Stimulated activated CD8-positive, alpha-beta memory T cell treated with anti-CD3 and anti-CD28 coated beads, Interleukin-7, amount 100 ng/mL, for 24 hours (primary cell): ENCODE measurements at regions not wholly inside any gene's neighbourhood (a gene's known extent, or its start where the extent isn't known, plus 50 kb on each side); places are given as distances from the start of the nearest gene placed in this dataset.
"Not testable (repeated sequence)": the region's sequence is repeated elsewhere in the genome, so short reads cannot be mapped to it uniquely, and the experiment has no call there.

Experiments
- DNase-seq: peaks from one replicate; pipeline ENCODE4 v3.0.0-alpha.2; 2020; ENCODE audit warnings: low read depth

DNA sequence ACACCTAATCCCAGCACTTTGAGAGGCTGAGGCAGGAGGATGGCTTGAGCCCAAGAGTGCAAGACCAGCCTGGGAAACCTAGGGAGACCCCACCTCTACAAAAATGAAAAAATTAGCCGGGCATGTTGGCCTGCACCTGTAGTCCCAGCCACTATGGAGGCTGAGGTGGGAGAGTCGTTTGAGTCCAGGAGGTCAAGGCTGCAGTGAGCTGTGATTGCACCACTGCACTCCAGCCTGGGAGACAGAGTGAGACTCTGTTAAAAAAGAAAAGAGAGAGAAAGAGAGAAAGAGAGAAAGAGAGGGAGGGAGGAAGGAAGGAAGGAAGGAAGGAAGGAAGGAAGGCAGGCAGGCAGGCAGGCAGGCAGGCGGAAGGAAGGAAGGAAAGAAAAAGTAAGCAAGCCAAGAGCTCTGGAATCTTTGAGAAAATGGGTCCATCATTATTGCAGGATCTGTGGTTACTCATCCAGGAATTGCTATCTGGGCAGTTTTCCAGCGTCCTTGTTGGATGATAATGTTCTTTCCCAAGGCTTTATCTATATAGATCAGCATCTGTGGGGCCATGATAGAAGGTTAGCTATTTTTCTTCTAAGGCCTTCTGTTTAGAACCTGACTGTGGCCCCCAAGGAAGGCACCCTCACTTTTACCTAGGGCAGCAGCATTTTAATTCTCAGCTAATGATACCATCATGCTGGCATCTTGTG is 533.2 kb upstream of the CDH5 start:
- no peak for DNase-seq

DNA sequence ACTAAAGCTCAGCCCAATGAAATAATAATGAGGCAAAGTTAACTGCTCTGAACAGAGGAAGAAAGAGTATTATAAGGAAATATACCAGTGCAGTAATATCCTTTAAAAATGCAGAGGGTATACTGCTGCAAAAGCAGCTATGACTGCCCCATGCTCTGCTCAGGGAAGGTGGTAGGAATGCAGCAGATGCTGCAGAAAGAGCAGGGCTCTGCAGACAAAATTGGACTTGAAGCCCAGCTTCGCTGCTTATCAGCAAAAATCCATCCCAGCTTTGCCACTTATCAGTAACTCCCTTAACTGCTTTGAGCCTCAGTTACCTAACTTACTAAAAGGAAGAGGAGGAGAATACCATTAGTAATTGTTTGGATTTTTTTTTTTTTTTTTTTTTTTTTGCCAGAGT is 533.8 kb upstream of the CDH5 start:
- DNase-seq = no peak

DNA sequence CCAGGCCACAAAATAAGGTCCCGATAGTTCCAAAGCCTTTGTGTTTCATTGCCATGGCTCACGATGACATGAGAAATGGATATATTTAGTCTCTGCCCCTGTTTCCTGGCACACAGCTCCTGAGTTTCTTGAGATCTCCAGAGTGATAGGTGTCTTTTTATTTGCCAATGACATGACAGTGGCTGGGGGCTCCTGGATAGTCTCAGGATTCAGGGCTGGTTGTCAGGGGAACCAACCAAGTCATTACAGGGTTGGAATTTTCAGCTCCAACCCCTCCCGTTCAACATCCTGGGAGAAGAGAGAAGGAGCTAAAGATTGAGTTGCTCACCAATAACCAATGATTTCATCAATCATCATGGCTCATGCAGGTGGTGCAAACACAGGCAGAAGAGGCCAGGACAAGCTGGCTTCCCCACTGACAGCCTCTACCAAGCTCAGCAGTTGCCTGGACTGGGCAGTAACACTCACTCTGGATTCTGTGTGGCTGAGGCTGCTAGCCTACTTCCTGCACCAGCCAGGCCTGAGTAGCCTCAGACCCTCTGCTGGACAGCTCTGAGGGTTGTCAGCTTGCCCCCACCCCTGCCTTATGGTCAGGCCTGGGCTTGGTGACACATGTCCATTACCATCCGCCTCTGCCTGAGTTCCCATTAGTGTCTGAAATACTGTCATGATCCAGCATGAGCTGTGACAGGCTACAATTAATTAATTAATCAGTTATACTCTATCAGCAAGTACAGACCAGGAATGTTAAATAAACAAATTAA is 534.4 kb upstream of the CDH5 start:
- no peak for DNase-seq

DNA sequence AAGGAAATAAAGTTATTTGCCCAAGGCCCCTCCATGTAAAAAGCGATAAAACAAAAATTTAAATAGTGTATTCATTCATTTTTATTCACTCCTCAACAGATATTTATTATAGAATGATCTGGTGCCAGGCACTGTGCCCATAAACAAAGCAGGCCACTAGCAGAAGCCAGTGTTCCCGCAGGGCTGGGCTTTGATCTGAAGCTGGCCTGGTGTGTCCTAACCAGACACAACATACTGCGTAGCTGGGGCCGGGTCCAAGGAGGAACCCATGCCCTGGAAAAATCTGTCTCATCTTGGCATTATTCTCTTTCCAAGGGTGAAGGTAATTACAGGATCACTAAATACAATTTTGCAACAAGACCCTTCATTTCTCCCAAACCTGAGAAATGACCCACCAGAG is 537.4 kb upstream of the CDH5 start:
- DNase-seq = no peak

DNA sequence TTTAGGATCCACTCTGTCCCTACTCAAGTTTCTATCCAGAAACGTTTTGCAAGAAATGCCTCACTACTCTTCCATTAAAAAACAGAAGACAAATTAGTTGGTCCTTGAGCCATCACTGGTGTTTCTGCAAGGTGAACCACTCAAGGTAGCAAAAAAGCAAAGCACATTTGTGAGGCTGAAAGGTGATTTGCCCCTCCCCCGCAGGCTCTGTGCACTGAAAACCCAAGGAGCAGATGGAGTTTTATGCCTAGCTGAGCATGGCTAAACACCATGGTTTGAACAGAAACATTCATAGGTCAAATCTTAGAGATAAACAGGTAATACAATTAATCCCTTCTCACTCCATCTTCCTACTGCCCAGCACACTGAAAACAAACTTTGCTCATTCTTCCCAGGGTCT is 538.2 kb upstream of the CDH5 start:
- no peak for DNase-seq

DNA sequence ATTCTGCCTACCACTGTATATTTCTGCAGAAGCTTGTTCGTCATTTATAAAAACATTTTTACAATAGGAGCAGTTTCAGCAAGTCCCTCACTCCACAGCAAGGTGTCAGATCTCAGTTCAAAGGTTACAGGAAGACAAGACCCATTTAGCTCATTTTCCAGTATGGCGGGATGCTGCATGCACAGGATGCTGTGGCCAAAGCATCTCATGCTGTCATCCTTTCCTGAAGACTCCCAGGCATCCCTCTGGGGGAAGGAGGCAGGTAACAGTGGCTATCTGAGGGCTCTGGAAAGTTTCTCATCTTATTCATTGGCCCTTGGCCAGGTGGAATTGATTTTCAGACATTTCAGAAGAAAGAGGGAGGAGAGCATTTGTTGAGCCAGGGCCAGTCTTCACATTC is 539.3 kb upstream of the CDH5 start:
- no peak for DNase-seq

DNA sequence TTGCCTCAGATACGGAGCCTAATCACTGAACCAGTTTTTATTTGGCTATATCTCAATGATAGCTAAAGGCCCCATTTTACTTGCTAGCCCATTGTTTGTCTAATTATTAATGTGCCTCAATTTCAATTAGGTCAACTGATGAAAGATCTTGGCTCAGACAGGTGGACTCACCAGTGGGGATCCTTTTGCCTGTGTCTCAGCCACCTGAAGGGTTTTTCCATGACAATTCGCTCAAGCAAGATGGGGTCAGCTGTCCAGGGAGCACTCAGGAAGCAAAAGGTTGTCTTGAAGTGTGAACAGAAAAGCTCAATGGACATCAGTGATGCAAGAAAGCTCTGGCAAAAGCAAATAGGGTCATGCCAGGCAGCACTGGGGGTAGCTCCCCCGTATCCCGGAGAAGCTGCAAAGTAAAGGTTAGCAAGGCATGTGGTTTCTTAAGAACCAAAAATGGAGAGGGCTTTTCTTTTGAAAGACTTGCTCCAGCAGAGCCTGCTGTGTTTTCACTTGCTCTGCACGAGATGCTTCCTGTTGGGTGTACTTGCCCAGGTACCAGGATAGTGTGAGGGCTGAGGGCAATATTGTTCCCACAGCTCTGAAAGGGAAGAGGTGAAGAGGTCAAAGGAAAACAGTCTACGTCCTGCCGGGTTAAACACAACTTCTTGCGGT is 541.2 kb upstream of the CDH5 start:
- no peak for DNase-seq

DNA sequence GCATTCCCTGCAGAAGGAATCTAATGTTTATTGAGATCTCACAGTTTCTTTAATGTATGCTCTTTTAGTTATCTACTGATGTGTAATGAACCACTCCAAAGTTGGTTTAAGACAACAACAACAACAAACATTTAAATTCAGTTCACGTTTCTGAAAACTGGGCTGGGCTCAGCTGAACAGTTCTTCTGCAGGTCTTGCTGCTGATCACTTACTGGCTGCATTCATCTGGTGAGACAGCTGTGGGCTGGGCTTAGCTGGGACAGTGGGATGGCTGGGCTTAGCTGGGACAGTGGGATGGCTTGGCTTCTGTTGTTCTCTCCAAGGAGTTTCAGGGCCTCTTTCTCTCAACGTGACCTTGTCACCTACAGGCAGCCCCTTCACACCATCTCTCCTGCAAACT is 544.3 kb upstream of the CDH5 start:
- no peak for DNase-seq

DNA sequence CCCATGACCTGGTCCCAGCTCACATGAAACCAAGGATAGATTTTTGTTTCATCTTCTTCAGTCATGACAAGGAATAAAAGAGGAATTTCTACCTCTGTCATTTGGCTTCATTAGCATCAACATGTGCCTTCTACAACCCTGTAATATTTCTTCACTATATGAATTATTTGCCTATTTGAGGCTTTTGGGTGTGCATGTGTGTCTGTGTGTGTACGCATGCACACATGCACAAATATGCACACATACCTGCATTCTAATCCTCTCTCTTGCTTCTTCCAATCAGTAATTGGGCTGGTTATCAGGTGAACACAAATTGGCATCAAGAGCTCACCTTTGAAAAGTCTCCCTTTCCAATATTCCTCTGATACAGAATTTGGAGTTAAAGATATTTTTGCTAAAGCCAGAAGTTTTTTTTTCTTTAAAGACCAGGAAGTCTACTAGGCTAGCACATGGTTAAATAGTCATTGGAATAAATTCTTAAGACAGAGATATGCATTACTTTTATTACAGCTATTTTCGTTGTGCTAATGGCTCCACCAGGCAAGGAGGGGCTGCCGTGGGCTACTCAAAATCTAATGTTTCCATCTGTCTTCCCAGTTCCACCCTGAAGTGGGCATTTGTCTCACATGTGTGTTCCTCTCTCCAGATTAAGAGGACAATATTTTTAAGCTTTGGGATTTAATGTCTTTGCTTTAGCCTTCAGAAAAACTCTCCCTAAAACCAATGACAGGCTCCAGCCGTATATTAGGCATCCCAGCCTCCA is 547.2 kb upstream of the CDH5 start:
- no peak for DNase-seq

DNA sequence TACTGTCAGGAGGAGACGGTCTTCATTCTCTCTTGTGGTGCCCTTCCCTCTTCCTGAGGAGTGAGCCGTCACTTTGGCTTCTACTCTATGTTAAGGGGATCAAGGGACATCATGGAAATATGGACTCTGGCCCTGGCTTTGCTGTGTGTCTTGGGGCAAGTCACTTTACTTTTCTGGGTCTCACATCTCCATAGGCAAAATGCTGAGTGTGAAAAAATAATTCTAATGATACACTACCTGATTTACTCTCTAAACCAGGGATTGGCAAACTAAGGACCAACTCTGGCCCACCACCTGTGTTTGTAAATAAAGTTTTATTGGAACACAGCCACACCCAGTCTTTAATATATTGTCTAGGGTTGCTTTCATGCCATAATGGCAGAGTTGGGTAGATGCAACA is 548.7 kb upstream of the CDH5 start:
- no peak for DNase-seq

DNA sequence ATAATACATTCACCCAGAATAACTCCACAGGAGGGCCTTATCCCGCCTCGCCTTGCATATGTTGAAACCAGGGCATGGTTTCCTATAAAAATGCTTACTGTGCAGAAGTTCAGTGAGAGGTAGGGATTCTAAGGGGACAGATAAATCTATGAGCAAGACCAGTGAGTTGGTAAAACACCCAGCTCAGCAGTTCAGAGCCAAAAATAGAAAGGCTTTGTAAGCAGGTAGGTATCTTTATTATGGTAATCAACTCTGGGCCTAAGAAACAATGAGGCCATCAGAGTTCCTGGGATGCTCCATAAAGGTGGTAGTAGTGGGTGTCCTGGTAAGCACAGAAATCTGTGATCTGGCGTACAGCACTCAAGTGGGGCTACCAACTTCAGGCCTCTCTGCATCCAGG is 549.4 kb upstream of the CDH5 start:
- no peak for DNase-seq

DNA sequence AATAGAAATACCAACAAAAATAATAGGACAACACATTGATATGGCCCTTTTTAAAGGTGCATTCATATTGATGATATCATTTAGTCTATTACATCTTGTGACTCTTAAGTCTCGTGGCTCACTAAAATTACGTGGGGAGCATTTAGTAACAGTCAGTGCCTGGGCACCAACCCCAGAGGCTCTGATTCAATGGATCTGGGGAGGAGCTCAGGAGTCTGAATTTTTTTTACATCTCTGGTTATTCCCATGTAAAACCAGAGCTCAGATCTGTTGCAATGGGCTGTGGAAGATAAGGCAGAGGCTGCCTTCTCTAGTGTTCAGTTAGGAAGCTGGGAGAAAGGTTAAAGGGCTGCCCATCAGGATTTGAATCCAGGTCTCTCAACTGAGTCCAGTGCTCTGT is 549.9 kb upstream of the CDH5 start:
- DNase-seq = no peak

DNA sequence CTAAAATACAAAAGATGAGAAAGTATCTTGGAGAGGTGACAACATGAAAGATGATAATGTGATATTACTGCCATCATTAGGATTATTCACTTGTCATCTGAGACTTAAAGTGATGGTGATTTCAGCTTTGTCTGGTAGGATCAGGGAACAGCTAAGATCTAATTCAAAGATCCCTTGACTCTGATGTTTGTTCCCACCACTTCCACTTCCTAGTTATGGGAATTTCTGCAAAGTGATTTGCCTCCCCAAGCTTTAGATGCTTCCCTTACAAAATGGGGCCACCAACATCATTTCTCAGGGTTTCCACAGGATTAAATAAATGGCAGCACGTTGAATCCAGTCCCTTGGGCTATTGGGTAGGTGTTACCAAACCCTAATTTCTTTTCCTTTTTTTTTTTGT is 550.8 kb upstream of the CDH5 start:
- no peak for DNase-seq

DNA sequence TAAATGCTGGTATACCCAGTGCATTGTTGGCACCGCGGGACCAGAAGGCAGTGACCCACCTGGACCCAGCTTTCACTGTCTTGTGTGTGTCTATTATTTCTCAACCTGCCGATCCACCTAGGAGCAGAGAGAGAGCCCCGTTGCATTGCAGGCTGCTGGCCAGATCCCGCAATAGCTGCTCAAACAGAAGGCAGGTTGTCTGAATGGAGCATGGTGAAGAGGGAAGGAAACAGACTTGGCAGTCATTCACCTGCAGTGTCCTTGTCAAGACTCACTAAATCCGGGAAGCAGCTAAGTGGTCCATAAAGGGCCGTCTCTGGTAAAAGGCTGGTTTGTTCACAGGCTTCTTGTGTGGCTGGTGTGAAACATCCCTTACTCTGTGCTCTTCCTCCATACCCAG is 552.6 kb upstream of the CDH5 start:
- DNase-seq = not testable (repeated sequence)

DNA sequence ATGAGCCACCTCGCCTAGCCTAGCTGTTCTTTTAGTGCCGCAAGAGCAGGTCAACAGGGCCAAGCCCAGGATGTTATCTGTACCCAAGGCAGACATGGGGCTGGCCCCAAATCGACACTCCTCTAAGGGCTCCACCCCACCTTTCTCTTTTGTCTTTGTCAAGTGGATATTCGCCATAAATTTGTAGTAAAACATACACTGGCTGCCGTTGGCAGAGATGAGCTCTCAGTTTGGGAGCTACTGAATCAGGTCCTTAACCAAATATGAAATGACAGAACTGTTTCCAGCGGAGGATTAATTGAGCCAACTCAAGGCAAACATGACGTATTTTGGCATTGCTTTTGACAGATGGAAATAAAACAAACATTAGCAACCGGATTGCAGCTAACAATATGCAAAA is 556.9 kb upstream of the CDH5 start:
- DNase-seq = no peak

DNA sequence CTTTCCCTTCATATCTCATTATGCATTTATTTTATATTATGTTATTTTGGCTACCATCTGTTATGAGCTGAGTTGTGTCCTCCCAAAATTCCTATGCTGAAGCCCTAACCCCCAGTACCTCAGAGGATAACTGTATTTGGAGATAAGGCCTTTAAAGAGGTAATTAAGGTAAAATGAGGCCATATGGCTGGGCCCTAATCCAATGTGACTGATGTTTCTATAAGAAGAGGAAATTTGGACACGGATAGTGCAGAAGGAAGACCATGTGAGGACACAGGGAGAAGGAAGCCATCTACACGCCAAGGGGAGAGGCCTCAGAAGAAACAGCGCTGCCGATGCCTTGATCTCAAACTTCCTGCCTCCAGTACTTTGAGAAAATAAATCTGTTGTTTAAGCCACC is 557.7 kb upstream of the CDH5 start:
- DNase-seq = no peak

DNA sequence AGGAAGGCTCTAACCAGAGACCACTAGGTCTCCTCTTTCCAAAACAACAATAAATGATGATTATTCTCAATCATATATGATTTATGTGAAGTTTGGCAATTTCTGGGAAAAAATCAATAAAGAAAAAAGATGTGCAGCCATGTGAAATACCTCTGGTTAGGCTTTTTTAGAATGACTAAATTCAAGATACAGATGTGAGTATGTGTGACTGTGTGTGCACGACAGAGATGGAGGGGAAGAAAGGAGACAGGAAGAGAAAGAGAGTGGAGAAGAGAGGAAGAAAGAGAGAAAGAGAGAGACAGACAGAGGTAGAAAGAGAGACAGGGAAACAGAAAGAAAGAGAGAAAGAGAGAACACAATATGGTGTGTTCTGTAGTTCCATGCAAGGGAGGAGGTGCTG is 558.6 kb upstream of the CDH5 start:
- no peak for DNase-seq

DNA sequence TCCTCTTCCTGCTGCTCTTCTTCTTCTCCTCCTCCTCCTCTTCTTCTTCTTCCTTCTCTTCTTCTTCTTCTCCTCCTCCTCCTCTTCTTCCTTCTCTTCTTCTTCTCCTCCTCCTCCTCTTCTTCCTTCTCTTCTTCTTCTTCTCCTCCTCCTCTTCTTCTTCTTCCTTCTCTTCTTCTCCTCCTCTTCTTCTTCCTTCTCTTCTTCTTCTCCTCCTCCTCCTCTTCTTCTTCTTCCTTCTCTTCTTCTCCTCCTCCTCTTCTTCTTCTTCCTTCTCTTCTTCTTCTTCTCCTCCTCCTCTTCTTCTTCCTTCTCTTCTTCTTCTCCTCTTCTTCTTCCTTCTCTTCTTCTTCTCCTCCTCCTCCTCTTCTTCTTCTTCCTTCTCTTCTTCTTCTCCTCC is 560.8 kb upstream of the CDH5 start:
- not testable (repeated sequence) for DNase-seq

DNA sequence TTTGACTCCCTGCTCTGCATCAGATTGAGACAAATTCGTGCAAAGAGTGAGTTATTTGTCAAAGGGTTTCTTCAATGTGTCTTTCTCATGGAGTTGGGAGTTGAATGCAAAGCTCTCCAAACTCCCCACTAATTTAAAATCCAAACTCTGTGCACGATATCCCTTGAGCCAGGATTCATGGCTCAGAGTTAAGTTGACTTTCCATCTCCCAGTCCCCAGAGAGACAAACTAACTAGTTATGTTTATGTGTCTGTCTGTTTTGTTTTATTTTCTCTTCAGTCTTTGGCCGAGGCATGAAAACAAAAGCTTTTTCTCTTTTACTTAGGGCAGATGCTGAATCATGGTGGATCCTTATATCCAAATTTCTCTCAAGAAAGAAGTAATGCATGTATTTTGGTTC is 570.0 kb upstream of the CDH5 start:
- no peak for DNase-seq

DNA sequence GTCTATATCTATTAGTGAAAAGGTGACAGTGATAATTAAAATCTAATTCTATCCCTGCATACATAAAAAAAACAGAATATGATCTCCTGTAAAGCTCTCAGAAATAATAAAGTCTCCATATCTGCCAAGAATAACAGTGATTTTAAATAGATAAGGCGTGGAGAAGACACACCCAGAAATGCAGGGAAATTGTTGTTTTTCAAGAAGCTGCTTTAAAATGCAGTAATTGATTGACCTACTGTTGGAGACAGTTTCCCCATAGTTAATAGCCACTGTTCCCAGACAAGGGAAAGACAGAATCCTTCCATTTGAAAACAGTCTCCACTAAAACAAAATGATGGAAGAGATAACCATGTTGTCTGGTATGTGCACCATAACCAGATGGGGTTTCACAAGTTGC is 571.5 kb upstream of the CDH5 start:
- no peak for DNase-seq

DNA sequence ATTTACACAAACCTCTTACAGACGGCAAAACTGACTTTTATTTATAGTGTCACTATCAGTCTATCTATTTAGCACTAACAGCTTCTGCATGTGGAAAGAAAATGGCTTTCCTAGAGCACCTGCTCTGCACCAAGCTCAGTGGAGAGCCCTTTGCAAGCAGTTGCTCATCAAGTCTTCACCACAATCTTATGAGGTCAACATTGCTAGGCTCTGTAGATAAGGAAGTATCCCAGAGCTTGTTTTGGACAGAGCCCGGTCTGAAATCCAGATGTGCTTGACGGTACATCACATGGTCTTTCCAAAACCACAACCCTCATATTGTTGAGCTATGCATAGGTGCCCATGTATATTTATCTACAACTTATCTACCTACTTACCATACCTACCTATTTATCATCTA is 572.7 kb upstream of the CDH5 start:
- no peak for DNase-seq

DNA sequence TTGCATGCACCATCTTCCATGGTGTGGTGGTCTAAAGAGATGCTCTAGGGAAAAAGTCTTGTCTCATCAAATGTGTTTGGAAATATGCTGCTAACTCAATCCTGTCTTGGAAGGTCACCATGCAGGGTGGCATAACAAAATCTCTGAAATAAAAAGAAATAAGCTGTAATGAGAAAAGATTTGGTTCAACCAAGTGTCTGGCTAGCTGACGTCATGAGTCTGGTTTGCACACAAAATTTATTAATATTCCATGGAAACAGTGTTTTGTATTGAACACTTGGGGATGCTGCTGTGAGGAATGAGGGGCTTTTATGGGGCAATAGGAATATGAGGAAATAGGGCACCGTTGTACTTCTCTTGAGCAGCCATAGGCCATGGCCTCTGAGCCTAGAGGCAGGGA is 575.7 kb upstream of the CDH5 start:
- DNase-seq = no peak
